Fibroblast of the aortic adventitia (primary cell): ENCODE measurements at regions not wholly inside any gene's neighbourhood (a gene's known extent, or its start where the extent isn't known, plus 50 kb on each side); places are given as distances from the start of the nearest gene placed in this dataset.

Source experiments
- DNase-seq: peaks from one replicate; pipeline ENCODE4 v3.0.0-alpha.2; 2010; ENCODE audit warnings: low read depth
- H3K4me3 ChIP-seq: 2 replicates; pipeline ENCODE4 v1.5.1; 2011; ENCODE audit warnings: low read depth, mild to moderate bottlenecking, control low read depth, low read length, moderate library complexity
- CTCF ChIP-seq: IDR thresholded peaks from 2 replicates; pipeline ENCODE4 v1.5.1; 2011; ENCODE audit warnings: mild to moderate bottlenecking, low read length, control low read depth, inconsistent platforms; ENCODE audit not compliant: insufficient read depth

- DNase-seq = no peak
- no peak for TF ChIP-seq CTCF
- H3K4me3 ChIP-seq = no peak overlapping the region
Observed at GRCh38 chr7:155881471-155882350, 69.4 kb upstream of the SHH start.

- no peak for TF ChIP-seq CTCF
- no peak overlapping the region for H3K4me3 ChIP-seq
- no peak for DNase-seq
Observed at GRCh38 chr7:155880721-155881120, 68.5 kb upstream of the SHH start.

- no peak overlapping the region for H3K4me3 ChIP-seq
- DNase-seq = no peak
- TF ChIP-seq CTCF = no peak
Observed at GRCh38 chr7:155879592-155879991, 67.3 kb upstream of the SHH start.

- no peak for DNase-seq
- TF ChIP-seq CTCF = no peak
- no peak overlapping the region for H3K4me3 ChIP-seq
Observed at GRCh38 chr7:155878674-155879073, 66.4 kb upstream of the SHH start.

- DNase-seq = no peak
- no peak for TF ChIP-seq CTCF
- H3K4me3 ChIP-seq = no peak overlapping the region
Observed at GRCh38 chr7:155878250-155878649, 66.0 kb upstream of the SHH start.

GRCh38 chr7:155877167-155877566 is 64.9 kb upstream of the SHH start:
- no peak for TF ChIP-seq CTCF

More at GRCh38 chr7:155877167-155877566, 64.9 kb upstream of the SHH start:
- DNase-seq = no peak
- H3K4me3 ChIP-seq = no peak overlapping the region
